Natural killer cell (primary cell): ENCODE measurements at regions not wholly inside any gene's neighbourhood (a gene's known extent, or its start where the extent isn't known, plus 50 kb on each side); places are given as distances from the start of the nearest gene placed in this dataset.

ENCODE experiments used
- ATAC-seq, 3 donors: fragments of 150-1000 bp in 2 of 3; fragments of 200-7000 bp in 1 of 3; cut with Tn5 transposase; 1 replicate in 1 of 3; 2 replicates in 2 of 3; pipeline ENCODE4 v1.10.0; 2021; ENCODE audit warnings: mild to moderate bottlenecking in 2 of 3, moderate library complexity in 2 of 3
- DNase-seq, 2 donors: peaks; one replicate each; pipeline versions ENCODE4 v3.0.0 to v3.0.0-alpha.2; 2013 to 2021; ENCODE audit warnings: mixed read lengths in 1 of 2
- H3K27ac ChIP-seq: one replicate; pipeline ENCODE4 v1.5.1; 2013; ENCODE audit warnings: mild to moderate bottlenecking, low read length
- H3K27me3 ChIP-seq: one replicate; pipeline ENCODE4 v1.6.1; 2013; ENCODE audit warnings: low read length; ENCODE audit not compliant: control insufficient read depth, insufficient read depth
- H3K36me3 ChIP-seq: one replicate; pipeline ENCODE4 v1.6.1; 2013; ENCODE audit warnings: low read length; ENCODE audit not compliant: control insufficient read depth, insufficient read depth
- H3K4me1 ChIP-seq: one replicate; pipeline ENCODE4 v1.6.1; 2013; ENCODE audit warnings: low read length; ENCODE audit not compliant: control insufficient read depth, insufficient read depth
- H3K4me3 ChIP-seq: one replicate; pipeline ENCODE4 v1.5.1; 2013; ENCODE audit warnings: low read length
- H3K9me3 ChIP-seq: one replicate; pipeline ENCODE4 v1.6.1; 2013; ENCODE audit warnings: low read length; ENCODE audit not compliant: control insufficient read depth, insufficient read depth
- H3K27ac Mint-ChIP-seq, 2 donors: one replicate each; pipeline ENCODE4 v1.8.0; 2022; ENCODE audit warnings: mild to moderate bottlenecking in 2 of 2, mixed read lengths in 2 of 2, moderate library complexity in 1 of 2
- H3K27me3 Mint-ChIP-seq, 2 donors: one replicate each; pipeline ENCODE4 v1.8.0; 2022; ENCODE audit warnings: low read depth in 2 of 2, mixed read lengths in 2 of 2
- H3K36me3 Mint-ChIP-seq: one replicate; pipeline ENCODE4 v1.8.0; 2022; ENCODE audit warnings: mixed read lengths
- H3K4me1 Mint-ChIP-seq, 2 donors: one replicate each; pipeline ENCODE4 v1.8.0; 2022; ENCODE audit warnings: mixed read lengths in 2 of 2
- H3K4me3 Mint-ChIP-seq: one replicate; pipeline ENCODE4 v1.8.0; 2022; ENCODE audit warnings: mild to moderate bottlenecking, moderate library complexity, mixed read lengths
- H3K9me3 Mint-ChIP-seq, 2 donors: one replicate each; pipeline ENCODE4 v1.8.0; 2022; ENCODE audit warnings: mixed read lengths in 2 of 2
- WGBS: methylation state at CpG from one replicate; pipeline ENCODE4 v1.1.7; 2013; ENCODE audit warnings: missing lambda C conversion rate; ENCODE audit not compliant: insufficient coverage; 5-methylcytosine and 5-hydroxymethylcytosine counted together
- intact Hi-C: fragments of 100-400 bp; cut with micrococcal nuclease; formaldehyde crosslinking; loops from one replicate; pipeline ENCODE4 v1.14.2; 2022
- TF ChIP-seq, protein P1 (sequence below): fragments of 200-600 bp; IDR thresholded peaks from one replicate; pipeline ENCODE4 v1.8.0; 2022; ENCODE audit warnings: antibody characterized with exemption

DNA sequence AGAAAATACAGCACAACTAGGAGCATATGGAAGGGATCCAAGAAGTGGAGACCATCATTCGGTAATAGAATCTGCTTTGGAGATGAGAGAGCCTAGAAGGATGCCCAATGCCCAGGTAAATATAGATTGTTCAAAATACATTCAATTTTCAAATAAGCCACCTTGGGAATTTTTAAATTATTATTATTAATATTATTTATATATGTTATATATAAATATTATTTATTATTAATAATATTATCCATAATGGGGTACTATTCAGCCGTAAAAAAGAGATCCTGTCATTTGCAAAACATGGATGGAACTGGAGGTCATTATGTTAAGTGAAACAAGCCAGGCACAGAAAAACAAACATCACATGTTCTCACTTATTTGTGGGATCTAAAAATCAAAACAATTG is 127.8 kb upstream of the NDUFV2 start:
- Mint-ChIP-seq H3K27ac (no peak overlapping the region), H3K4me3 (no peak overlapping the region), H3K4me1 (no peaks in the 10 kb centered on the region), H3K36me3 (no peaks in the 10 kb centered on the region), H3K9me3 (no peaks in the 10 kb centered on the region), H3K27me3 (peaks cover 0 to 19% of the 10 kb centered on the region in 2 donors)
- no peak for ATAC-seq
- H3K9me3 ChIP-seq, result no peaks in the 10 kb centered on the region
- intact Hi-C loops, result no loop called here
- DNase-seq, result no peak
- no peaks in the 10 kb centered on the region for H3K4me1 ChIP-seq
- TF ChIP-seq, protein P1, sequence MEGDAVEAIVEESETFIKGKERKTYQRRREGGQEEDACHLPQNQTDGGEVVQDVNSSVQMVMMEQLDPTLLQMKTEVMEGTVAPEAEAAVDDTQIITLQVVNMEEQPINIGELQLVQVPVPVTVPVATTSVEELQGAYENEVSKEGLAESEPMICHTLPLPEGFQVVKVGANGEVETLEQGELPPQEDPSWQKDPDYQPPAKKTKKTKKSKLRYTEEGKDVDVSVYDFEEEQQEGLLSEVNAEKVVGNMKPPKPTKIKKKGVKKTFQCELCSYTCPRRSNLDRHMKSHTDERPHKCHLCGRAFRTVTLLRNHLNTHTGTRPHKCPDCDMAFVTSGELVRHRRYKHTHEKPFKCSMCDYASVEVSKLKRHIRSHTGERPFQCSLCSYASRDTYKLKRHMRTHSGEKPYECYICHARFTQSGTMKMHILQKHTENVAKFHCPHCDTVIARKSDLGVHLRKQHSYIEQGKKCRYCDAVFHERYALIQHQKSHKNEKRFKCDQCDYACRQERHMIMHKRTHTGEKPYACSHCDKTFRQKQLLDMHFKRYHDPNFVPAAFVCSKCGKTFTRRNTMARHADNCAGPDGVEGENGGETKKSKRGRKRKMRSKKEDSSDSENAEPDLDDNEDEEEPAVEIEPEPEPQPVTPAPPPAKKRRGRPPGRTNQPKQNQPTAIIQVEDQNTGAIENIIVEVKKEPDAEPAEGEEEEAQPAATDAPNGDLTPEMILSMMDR, result no peak
- no peak overlapping the region for H3K4me3 ChIP-seq
- H3K36me3 ChIP-seq, result no peaks in the 10 kb centered on the region
- no peak overlapping the region for H3K27ac ChIP-seq
- no peaks in the 10 kb centered on the region for H3K27me3 ChIP-seq
- WGBS, result 50% methylated on average over 2 of the region's 2 CpGs

DNA sequence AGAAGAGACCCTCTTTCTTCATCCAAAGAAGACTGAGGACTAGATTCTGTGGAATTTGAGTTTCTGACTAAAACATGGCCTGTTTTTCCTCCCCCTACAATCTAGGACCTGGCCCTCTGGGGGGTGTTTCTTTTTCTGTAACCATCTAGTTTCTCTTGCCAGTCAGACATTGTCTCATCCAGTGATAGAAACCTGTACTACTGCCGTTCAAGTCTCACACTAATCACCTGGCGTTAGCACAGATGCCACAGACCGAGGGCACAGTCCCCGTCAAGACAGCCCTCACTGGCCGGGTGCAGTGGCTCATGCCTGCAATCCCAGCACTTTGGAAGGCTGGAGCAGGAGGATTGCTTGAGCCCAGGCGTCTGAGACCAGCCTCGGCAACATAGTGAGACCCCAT is 126.9 kb upstream of the NDUFV2 start:
- Histone ChIP-seq H3K9me3 (no peaks in the 10 kb centered on the region), H3K36me3 (no peaks in the 10 kb centered on the region), H3K27me3 (no peaks in the 10 kb centered on the region), H3K4me3 (no peak overlapping the region), H3K4me1 (no peaks in the 10 kb centered on the region), H3K27ac (no peak overlapping the region)
- intact Hi-C loops, result no loop called here
- no peak for ATAC-seq
- Mint-ChIP-seq H3K4me3 (no peak overlapping the region), H3K27me3 (peaks cover 0 to 19% of the 10 kb centered on the region in 2 donors), H3K27ac (no peak overlapping the region), H3K4me1 (no peaks in the 10 kb centered on the region), H3K9me3 (no peaks in the 10 kb centered on the region), H3K36me3 (no peaks in the 10 kb centered on the region)
- no peak for DNase-seq
- TF ChIP-seq, protein P1, result no peak
- 70% methylated on average over 7 of the region's 7 CpGs for WGBS

DNA sequence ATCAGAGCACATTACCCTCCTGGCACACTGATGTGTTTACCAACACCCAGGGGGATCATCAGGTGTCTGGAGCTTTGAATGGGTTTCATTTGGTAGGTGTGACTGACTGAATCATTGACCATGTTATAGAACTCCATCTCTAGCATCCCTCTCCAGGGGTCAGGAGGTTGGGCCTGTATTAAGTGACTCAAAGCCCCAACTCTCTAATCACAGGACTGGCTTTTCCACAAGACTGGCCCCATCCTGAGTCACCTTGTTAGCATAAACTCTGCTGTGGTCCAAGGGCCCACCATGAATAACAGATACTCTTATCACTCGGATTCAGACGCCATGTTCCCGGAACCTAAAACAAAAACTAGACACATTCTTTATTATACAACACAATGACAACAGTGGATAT is 125.9 kb upstream of the NDUFV2 start:
- no peak for DNase-seq
- ATAC-seq, result no peak
- Histone ChIP-seq H3K4me3 (no peak overlapping the region), H3K36me3 (no peaks in the 10 kb centered on the region), H3K27ac (no peak overlapping the region), H3K4me1 (no peaks in the 10 kb centered on the region), H3K9me3 (no peaks in the 10 kb centered on the region), H3K27me3 (no peaks in the 10 kb centered on the region)
- intact Hi-C loops, result no loop called here
- WGBS, result 94% methylated on average over 3 of the region's 3 CpGs
- TF ChIP-seq, protein P1, result no peak
- H3K4me1 Mint-ChIP-seq, result no peaks in the 10 kb centered on the region
- H3K27me3 Mint-ChIP-seq, result peaks cover 0 to 19% of the 10 kb centered on the region in 2 donors
- H3K9me3 Mint-ChIP-seq, result no peaks in the 10 kb centered on the region
- no peak overlapping the region for H3K27ac Mint-ChIP-seq
- H3K36me3 Mint-ChIP-seq, result no peaks in the 10 kb centered on the region
- no peak overlapping the region for H3K4me3 Mint-ChIP-seq

DNA sequence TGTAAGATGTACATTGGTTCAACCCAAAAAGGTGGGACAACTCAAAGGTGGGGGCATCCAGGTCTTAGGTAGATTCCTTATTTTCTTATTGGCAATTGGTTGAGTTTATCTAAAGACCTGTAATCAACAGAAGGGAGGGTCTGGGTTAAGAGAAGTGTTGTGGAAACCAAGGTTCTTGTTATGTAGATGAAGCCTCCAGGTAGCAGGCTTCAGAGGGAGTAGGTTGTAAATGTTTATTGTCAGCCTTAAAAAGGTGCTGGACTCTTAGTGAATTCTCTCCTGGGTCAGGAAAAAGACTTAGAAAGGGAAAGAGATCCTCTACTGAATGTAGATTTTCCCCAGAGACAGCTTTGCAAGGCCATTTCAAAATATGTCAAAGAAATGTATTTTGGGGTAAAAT is 125.3 kb upstream of the NDUFV2 start:
- Mint-ChIP-seq H3K27ac (no peak overlapping the region), H3K4me3 (no peak overlapping the region), H3K9me3 (no peaks in the 10 kb centered on the region), H3K4me1 (no peaks in the 10 kb centered on the region), H3K36me3 (no peaks in the 10 kb centered on the region), H3K27me3 (peaks cover 0 to 19% of the 10 kb centered on the region in 2 donors)
- Histone ChIP-seq H3K4me3 (no peak overlapping the region), H3K27ac (no peak overlapping the region), H3K27me3 (no peaks in the 10 kb centered on the region), H3K36me3 (no peaks in the 10 kb centered on the region), H3K4me1 (no peaks in the 10 kb centered on the region), H3K9me3 (no peaks in the 10 kb centered on the region)
- DNase-seq (no peak), ATAC-seq (no peak)
- intact Hi-C loops, result no loop called here
- TF ChIP-seq, protein P1, result no peak
